ENCODE measurements at regions not wholly inside any gene's neighbourhood (a gene's known extent, or its start where the extent isn't known, plus 50 kb on each side); places are given as distances from the start of the nearest gene placed in this dataset.

DNA sequence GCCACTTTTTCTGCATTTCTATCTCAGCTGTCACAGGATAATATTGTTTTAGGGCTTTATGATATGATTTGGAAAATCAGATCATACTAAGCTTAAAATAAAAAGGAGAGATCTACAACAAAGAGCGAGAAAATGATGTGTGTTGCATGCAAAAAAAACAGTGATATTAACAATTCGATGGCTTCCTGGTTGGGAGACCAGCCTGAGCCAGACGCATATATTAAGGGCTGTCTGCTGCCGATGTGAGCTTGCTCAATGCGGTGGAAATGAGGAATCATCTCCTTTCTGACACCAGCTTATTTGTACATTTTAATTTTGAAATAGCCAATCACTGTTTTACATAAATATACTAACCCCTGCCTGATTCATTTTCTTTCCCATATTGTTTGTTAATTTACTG, 862.6 kb downstream of the USP25 start:
- TF ChIP-seq POLR2AphosphoS5 (IDR thresholded peaks at IDR 0.05; ENCODE audit: low read depth, low read length) (no peak), POLR2A (IDR thresholded peaks at IDR 0.05; ENCODE audit: low read depth, low read length) (no peak)

Measured in GM12892 (cell line).